HG02840 (cell line): ENCODE measurements at regions not wholly inside any gene's neighbourhood (a gene's known extent, or its start where the extent isn't known, plus 50 kb on each side); places are given as distances from the start of the nearest gene placed in this dataset.
"Not testable (repeated sequence)": the region's sequence is repeated elsewhere in the genome, so short reads cannot be mapped to it uniquely, and the experiment has no call there.

Experiments used
- ATAC-seq: cut with Tn5 transposase; IDR thresholded peaks from one replicate; pipeline ENCODE4 v1.9.1; 2021; ENCODE audit warnings: mild to moderate bottlenecking, moderate library complexity, moderate number of reproducible peaks; ENCODE audit not compliant: unreplicated experiment, low FRiP score

DNA sequence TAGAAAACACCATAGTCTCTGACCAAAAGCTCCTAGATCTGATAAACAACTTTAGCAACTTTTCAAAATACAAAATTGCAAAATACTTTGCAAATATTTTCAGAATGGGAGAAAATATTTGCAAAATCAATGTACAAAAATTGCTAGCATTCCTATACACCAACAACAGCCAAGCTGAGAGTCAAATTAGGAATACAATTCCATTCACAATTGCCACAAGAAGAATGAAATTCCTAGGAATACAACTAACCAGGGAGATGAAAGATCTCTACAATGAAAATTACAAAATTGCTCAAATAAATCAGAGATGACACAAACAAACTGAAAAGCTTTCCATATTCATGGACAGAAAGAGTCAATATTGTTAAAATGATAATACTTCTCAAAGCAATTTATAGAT lies 327.0 kb upstream of the ZC3H15 start:
- ATAC-seq, result no peak

DNA sequence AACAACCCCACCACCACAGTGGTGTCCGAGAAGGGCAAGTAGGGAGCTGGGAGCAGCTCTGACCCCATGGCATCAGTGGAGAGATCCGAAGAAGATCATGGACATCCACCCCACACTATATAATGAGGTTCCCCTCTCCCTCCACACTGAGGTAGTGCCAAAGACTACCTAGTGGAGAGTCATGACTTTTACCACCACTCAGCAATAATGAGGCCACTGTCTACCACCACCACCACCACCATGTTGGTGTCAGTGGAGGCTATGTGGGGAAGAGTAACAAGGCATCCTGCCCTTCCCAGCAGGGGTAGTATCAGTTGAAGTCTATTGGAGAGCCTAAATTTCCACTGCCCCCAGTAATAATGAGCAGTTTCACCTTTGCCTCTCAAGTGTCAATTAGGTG lies 321.7 kb upstream of the ZC3H15 start:
- no peak for ATAC-seq

DNA sequence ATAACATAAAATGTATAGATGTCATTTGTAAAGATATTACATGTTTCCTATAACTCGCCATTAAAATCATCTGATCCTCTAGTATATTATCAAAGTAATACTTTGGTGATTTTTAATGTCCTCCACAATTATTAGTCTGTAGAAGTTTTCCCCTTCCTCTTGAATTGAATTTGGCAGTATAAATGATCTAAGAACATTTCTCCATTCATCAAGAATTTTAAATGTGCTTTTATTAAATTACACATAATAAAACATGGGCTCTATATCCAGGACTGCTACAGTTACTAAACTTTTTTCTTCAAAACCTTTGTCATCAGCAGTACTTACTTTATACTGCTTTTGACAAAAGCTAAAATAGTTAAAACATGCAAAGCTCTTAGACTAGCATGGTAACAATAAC lies 315.4 kb upstream of the ZC3H15 start:
- no peak for ATAC-seq

DNA sequence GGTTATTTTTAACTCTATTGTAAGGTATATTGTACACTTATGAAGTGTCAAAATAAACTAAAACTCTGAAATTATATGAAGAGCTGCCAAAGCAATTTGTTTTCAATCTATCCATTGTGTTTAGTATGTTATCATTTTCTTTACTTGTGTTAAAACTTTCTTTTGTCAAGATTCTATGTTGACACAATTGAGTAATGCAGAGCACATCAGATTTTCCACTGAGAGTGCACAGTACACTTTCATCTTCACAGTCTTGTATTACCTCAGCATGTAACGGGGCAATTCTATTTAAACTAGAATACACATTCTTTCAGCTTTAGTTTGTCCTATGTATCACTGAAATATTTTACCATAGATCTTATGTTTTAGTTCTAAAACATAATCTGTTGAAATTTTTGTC lies 304.4 kb upstream of the ZC3H15 start:
- no peak for ATAC-seq

DNA sequence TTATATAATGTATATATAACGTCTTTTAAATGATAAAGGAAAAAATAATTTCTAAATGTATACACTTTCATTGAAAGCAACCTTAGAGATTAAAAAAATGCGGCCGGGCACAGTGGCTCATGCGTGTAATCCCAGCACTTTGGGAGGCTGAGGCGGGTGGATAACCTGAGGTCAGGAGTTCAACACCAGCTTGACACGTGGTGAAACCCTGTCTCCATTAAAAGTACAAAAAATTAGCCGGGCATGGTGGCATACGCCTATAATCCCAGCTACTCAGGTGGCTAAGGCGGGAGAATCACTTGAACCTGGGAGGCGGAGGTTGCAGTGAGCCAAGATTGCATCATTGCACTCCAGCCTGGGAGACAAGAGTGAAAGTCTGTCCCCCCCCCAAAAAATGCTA lies 303.7 kb upstream of the ZC3H15 start:
- not testable (repeated sequence) for ATAC-seq

DNA sequence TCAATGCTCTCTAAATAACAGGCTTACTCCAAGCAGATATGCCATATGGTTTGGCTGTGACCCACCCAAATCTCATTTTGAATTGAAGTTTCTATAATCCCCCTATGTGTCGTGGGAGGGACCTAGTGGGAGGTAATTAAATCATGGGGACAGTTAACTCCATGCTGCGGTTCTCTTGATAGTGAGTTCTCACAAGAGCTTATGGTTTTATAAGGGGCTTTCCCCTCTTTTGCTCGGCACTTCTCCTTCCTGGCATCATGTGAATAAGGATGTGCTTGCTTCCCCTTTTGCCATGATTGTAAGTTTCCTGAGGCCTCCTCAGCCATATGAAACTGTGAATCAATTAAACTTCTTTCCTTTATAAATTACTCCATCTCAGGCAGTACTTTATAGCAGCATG lies 302.7 kb upstream of the ZC3H15 start:
- no peak for ATAC-seq

DNA sequence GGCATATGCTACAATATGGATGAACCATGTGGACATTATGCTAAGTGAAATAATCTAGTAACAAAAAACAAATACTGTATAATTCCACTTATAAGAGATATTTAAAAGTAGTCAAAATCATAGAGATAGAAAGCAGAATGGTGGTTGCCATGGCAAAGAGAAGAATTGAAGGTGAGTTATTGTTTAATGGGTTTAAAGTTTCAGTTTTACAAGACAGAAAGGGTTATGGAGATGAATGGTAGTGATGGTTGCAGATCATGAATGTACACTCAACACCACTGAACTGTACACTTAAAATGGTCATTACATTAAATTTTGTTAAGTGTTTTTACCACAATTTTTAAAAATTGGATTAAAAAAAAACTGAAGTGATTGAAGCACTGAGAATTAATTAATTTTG lies 298.2 kb upstream of the ZC3H15 start:
- ATAC-seq, result no peak

DNA sequence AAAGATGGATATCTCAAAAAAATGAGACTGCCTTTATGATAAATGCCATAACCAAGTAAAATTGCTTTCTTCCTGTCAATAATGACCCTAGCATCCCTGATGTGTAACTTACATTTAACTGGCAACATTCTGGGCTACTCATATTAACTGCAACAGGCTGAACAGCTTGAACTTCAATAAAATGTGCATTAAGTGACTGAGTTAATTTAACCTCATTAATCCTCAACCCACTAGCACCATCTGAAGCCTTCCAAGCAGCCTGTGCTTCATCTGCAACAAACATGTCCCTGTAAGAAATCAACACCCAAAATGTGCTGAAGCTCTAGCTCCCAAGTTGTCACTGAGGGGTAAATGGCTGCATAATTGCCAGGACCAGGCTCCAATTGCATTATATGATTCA lies 296.2 kb upstream of the ZC3H15 start:
- ATAC-seq, result no peak

DNA sequence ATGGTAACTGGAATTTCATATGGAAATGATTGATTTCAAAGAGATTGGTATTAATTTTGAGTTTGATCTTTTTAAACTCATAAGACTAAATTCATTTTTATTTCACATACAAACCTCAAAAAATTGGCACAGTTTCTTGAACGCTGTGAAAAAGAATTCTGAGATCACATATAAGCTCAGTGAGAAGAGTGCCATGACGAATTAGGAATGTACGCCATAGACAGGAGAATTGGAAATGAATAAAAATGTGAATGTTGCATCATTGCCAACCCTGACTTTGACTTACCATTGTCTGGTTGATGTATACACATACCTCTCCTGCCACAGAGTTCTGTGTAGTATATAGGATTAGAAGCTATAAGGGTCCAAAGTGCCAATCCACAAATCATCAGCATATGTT lies 290.4 kb upstream of the ZC3H15 start:
- no peak for ATAC-seq

DNA sequence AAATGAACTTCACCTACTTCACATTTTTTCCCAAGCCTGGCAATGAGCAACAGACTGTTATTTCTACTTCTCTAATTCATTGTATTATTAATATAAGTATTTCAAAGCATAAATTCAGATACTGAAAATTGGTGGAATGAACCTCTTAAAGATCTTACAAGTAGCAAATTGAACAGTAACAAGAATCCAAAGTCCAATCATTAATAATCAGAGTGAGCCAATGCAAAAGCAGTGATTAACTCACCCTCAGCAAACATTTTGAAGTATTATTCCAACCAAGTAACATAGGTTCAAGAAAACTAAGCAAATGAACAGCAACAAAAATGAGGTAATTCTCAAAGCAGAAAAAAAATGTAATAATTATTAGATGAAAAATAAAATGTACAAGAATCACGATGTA lies 288.1 kb upstream of the ZC3H15 start:
- no peak for ATAC-seq

DNA sequence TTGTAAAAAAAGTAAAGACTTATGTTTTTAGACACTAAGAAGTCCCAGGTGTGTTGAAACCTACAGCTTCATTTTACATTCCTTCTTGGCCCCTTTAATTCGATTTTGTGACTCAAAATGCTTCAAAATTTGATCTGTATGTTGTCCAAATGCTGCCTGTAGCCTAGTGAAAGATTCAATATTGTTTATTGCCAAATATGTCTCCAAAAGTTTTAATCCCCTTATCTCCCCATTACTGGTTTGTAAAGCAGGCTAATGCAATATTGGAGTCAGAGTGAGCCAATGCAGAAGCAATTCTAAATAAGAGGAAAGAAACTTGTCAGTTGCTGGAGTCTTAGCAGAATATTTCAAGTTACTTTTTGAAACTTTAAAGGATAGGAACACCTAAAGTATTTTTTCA lies 287.0 kb upstream of the ZC3H15 start:
- ATAC-seq, result no peak

DNA sequence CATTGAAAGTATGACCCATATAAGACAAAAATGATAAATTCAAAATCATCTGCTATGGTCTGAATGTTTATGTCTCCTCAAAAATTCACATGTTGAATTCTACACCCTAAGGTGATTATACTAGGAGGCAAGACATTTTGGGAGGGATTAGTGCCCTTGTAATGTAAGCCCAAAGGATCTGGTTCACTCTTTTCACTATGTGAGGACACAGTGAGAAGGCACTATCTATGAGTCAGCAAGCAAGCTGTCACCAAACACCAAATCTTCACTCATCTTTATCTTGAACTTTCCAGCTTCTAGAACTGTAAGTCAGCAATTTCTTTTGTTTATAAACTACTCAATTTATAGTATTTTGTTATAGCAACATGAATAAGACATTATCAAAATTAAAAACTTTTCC lies 284.7 kb upstream of the ZC3H15 start:
- ATAC-seq, result no peak

DNA sequence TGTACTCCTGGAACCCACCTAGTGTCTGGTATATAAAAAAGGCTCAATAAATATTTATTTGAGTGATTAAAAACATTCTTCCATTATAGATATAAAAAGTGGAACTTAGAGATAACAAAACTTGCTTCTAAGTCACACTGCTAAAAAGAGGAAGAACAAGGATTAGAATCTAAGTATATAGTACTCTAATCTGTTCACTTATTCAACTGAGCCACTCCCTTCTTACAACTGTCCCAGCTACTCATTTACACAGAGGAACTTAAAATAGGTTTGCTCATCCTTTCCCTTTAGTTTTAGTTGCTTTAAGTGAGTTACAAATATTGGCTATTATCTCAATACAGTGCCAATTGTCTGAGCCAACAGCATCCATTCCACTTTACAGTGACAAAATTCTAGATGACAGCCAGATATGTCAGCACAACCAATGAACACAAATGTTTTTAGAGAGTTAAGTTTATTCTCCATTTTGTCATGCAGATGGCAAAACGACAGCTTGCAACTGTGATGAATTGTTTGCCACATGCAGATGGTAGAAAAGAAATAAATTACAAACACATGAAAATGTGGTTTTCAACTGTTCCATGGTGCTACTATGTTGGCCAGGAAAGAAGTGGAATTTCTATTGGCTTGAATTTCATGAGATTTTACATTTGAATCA lies 280.7 kb upstream of the ZC3H15 start:
- no peak for ATAC-seq

DNA sequence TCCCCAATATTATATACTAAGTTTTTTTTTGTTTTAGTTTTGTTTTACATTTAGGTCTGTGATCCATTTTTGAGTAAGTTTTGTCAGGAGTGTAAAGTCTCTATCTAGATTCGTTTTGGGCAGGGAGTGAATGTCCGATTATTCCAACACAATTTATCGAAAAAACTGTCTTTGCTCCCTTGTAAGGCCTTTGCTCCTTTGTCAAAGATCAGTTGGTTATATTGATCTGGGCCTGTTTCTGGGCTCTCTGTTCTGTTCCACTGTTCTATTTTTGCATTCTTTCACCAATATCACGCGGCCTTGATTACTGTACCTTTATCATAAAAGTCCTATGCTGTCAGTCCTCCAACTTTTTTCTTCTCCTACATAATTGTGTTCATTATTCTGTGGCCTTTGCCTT lies 276.5 kb upstream of the ZC3H15 start:
- ATAC-seq, result no peak

DNA sequence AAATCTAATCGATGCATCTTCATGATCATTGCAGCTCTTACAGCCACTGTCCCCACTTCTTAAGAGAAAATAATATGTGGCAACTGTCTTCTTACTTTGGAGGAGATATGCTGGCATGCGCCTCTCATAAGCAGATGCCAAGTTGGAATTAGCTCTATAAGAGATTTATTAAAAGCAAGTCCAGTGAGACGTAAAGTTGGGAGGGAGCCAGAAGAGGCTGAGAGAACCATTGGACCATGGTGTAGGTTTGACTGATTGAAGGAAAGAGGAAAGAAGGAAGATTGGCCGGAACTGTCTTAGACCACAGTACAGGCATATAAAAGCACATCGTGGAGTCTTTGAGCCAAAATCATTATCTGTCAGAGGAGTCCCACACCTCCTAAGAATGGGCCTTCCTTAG lies 265.7 kb upstream of the ZC3H15 start:
- no peak for ATAC-seq

DNA sequence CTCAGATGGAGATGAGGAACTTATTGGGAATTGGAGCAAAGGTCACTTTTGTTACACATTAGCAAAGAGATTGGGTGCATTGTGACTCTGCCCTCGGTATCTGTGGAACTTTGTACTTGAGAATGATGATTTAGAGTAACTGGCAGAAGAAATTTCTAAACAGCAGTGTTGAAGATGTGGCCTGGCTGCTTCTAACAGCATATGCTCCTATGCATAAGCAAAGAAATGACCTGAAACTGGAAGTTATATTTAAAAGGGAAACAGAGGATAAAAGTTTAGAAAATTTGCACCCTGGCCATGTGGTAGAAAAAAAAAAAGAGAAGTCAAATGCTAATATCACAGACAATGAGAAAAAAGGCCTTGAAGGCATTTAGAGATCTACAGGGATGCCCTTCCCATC lies 256.8 kb upstream of the ZC3H15 start:
- no peak for ATAC-seq

DNA sequence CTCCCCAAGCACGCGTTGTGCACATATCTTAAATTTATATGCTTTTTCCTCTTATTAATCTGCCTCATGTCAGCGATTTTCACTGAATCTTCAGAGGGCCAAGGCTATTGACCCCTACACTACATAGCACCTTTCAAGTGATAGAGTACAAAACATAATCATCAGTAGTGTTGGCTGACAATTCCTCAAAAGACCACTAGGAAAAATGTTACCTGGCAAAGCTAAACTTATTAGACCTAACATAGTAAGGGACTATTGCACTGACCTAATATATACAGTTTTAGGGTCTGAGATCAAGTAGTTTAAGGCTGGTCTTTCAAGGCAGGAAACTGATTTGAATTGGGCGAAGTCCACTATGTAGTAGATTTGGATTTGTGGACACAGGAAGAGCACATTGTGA lies 244.2 kb upstream of the ZC3H15 start:
- no peak for ATAC-seq

DNA sequence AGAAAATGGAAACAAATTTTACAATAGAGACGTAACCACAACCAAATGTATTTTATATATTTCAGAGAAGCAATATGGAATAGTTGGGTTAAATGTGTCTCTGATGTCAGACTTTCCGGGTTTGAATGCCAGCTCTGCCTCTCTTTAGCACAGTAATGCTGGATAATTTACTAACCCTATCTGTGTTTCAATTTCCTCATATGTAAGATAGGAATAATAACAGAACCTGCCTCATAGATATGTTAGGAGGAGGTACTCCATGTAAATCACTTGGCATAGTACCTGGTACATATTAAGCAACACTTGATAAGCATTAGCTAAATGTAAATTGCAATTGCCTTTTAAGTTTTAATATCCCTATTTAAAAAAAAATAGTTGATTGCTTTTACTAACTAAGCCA lies 231.3 kb upstream of the ZC3H15 start:
- ATAC-seq, result no peak

DNA sequence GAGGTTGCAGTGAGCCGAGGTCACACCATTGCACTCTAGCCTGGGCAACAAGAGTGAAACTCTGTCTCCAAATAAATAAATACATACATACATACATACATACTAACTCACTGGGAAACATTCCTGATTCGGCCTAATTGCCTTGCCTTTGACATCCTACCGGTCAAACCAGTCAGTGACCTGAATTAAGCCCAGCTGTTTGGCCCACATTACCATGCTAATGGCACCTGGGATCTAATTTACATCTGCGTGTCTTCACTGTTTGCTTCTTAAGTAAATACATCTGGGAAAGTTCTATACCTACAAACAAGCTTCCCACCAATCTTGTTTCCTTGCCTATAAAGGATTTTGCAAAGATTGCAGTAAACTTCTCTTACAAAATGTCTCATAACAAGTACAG lies 230.2 kb upstream of the ZC3H15 start:
- no peak for ATAC-seq

DNA sequence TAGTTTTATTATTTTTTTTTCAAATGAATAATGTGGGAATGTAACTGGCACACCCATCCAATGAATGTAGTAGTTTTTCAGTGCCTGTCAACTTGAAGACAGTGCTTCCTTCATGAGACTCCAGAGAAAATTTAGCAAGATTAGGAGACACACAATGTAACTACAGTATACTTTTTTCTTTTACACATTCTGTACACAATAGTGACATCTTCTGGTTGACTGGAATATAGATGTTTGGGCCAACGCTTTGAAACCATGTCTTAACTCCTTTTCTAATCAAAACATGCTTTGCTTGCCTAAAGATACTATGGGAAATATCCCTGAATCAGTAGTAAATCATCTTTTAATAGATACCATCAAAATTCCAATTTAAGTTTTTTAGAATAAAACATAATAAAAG lies 229.5 kb upstream of the ZC3H15 start:
- ATAC-seq, result no peak

DNA sequence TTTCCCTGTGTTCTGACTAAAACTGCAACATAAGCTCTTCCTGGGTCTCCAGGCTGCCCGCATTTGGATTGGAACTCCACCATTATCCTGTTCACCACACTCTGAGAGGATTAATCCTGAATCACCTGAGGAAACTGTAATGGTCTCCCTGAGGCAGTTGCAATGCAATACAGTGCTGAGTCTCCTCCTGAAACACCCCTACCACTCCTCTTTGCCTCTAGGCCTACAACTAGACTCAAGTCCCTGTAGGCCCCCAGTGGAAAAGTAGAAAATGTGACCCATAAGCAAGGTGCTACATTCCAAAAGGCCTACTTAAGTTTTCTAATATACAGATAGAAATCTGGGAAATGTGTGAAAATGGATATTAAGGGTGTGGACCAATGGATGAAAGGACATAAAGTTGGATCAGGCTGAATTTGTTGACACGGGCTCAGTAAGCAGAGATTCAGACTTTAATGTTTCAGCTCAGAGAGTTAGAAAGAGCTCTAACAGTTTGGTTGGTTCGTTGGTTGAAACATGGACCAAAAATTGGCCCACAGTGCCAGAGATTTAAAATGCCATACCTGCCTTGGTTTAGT lies 222.3 kb upstream of the ZC3H15 start:
- no peak for ATAC-seq

DNA sequence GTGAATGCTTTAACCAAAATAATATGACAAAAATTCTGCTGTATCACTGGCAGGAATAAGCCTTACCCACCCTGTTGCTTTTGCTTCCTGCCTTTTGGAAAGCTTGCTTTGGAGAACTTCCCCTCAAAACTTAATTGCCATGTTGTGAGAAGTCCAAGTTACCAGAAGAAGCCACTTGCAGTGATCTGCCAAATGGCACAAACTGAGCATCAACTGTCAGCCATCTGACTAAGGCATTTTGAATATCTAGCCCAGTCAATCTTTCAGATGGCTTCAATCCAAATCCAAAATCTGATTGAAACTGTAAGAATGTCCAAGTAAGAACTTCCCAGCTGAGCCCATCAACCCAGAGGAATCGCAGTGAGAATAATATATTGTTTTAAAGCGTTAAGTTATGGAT lies 216.5 kb upstream of the ZC3H15 start:
- ATAC-seq, result no peak

DNA sequence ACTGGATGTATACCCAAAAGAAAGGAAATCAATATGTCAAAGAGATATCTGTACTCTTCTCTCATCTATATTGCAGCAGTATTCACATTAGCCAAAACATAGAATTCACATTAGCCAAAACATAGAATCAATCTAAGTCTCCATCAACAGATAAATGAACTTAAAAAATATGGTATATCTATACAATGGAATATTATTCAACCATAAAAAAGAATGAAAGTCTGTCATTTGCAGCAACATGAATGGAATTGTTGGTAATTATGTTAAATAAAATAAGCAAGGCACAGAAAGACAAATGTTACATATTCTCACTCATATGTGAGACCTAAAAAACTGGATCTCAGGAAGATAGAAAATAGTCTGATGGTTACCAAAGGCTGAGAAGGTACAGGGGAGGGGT lies 212.1 kb upstream of the ZC3H15 start:
- ATAC-seq, result no peak
